Left ventricle myocardium superior (tissue), 1 donor: ENCODE measurements at regions not wholly inside any gene's neighbourhood (a gene's known extent, or its start where the extent isn't known, plus 50 kb on each side); places are given as distances from the start of the nearest gene placed in this dataset.

ENCODE experiments used
- ATAC-seq: fragments of 200-7000 bp; cut with Tn5 transposase; one replicate; pipeline ENCODE4 v1.9.1; 2020; ENCODE audit warnings: mild to moderate bottlenecking, moderate library complexity
- DNase-seq: peaks from one replicate; pipeline ENCODE4 v3.0.0-alpha.2; 2020
- intact Hi-C: fragments of 100-400 bp; cut with micrococcal nuclease; formaldehyde crosslinking; loops from one replicate; pipeline ENCODE4 v1.11.0; 2022
- donor health status: DM: no; HTN: yes; CAD: no; lungs with severe emphysema.

DNA sequence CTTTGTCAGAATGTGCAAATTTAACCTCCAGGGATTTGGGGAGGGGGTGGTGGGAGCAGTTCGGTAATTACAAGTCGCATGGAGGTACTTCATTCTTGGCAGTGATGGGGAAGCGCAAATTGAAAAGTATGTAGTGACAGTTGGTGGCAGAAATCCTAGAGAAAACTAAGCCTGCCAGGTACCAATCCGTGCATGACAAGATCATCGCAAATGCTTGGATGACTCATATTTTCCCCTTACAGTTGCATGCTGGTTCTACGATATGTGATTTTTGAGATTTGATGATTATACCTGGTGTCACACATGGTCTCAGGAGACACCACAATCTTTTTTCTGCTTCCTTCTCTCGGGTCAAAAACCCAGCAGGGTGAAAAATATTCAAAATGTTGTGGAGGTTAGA is 479.7 kb upstream of the ID2 start:
- intact Hi-C loops = no loop called here
- no peak for DNase-seq
- no peak for ATAC-seq

DNA sequence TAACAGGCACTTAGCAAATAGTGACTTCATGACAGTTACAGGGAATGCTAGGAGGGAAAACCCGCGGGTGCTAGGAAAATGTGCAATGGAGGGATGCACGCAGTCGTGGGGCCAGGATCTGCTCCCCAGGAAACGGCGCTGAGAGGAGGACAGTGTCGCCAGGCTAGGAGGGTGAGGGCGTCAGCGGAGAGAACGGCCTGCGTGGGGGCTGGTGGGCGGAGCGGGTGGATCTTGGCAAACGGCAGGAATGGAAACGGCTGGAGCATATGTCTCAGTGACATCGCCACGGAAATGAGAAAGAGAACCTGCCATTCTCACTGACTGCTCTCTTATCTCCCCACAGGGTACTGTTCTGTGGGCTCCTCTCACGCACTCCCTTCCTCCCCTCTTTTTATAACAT is 478.5 kb upstream of the ID2 start:
- intact Hi-C loops = no loop called here
- peak; percentile 55 for ATAC-seq
- DNase-seq = no peak

DNA sequence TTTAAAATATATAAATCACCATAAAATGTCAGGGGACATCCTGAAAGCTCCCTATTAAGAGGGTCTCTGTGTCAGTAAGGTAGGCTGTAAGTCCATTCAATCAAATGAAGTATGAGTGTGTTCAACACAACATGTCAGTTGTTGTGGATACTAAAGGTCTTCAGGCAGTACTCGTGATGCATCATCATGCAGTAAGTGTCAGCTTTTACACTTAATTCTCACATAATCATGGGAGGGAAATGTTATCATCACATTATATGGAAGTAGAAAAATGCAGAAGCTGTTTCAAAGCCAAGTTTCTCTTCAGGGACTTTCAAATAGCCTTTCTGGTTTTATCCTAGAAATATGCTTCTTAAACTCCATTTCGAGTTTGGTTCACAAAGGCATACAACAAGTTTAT is 477.1 kb upstream of the ID2 start:
- intact Hi-C loops = no loop called here
- ATAC-seq = no peak
- no peak for DNase-seq

DNA sequence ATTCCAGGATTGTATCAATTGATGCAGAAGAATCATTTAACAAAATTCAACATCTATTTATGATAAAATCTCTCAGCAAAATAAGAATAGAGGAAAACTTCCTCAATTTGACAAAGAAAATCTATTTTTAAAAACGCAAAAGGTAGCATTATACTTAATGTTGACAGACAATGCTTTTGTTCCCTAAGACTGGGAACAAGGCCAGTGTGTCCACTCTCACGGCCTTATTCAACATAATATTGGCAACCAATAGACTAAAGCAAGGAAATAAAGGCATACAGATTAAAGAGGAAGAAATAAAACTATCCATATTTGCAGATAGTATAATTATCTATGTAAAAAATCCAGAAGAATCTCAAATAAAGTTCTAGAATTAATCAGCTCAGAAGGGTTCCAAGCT is 472.4 kb upstream of the ID2 start:
- no peak for ATAC-seq

DNA sequence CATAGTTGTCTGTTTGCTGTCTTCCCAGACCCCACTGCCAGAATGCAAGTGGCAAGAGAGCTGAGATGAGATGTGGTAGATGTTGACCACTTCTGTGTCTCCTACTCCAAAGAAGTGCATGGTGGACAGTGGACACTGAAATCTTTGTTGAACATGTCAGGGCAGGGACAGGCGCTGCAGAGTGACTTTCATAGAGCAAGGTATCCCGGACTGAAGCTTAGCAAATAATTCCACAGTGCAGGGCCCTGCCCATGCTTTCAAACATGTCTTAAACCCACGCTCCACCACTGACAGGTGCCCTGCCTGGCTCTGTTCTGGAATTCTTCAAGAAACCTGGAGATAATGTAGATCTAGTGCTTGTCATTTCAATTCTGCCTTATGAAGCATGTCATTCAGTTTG is 470.5 kb upstream of the ID2 start:
- intact Hi-C loops = no loop called here
- no peak for ATAC-seq
- DNase-seq = no peak

More for the DNA sequence above, 472.4 kb upstream of the ID2 start:
- no peak for DNase-seq
- intact Hi-C loops = no loop called here

DNA sequence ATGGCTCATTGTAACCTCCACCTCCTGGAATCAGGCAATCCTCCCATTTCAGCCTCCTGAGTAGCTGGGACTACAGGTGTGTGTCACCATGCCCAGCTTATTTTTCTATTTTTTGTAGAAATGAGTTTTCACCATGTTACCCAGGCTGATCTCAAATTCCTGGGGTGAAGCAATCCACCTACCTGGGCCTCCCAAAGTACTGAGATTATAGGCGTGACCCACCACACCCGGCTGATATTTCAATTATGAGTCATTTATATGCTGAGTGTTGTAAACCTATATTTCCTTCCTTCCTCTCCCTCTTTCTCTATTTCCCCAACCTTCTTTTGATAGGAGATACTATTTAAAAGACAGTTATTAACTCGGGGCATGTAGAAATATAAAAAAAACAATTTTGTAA is 469.6 kb upstream of the ID2 start:
- ATAC-seq (no peak), DNase-seq (no peak)
- intact Hi-C loops = no loop called here

DNA sequence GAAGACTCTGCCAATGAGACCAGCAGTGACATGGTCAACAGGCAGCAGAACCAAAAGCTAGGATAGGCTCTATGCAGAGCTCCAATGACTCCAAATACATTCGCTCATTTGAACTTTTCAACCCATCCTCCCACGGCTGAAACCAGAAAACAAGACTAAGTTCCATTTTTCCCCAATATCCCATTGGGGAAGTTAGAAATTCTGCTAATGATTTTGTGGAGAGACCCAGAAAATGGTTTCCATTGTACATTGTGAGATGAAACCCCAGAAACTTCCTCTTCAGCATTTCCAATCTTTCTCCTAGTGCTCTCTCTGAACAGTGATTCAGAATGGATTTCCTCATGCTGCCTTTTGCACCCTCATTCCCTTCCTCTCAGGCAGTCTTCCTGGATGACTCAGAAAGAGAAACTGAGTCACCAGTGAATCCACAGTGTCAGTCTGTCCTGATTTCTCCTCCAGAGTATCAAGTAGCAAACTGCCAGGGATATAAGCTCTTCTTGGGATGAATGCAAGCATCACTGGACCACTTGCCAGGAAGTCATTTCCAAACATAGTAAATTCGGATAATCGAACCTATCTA is 467.7 kb upstream of the ID2 start:
- intact Hi-C loops = no loop called here
- ATAC-seq = no peak
- DNase-seq = no peak

DNA sequence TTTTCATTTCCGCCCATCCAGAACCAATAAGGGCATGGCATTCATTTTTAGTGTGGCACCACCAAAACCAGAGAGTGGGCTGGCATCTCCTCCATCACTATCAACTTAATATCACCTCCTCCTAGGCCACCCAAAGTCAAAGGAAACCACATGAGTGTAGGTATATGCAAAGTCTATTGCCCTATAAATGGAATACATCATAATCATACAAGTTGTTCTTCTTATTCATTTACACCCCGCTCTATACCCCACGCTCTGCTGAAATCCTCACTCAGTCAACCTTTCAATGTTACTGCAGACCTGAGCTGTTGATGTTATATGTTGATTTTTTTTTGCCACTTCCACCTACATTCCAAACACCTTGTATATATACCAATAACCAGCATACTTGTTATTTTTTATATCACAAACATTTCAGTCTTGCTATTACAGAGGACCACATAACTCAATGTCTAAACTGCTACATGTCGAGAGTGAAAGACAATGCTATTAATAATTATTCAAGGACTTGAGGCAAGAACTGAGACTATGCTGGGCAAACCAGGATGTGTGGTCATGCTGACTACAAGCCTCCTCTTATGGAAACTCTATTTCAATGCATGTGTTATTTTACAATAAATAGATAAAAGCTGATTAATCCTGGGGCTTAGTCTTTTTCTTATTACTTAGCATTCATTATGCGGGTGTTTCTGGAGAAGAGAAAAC is 466.5 kb upstream of the ID2 start:
- intact Hi-C loops = no loop called here
- no peak for DNase-seq

DNA sequence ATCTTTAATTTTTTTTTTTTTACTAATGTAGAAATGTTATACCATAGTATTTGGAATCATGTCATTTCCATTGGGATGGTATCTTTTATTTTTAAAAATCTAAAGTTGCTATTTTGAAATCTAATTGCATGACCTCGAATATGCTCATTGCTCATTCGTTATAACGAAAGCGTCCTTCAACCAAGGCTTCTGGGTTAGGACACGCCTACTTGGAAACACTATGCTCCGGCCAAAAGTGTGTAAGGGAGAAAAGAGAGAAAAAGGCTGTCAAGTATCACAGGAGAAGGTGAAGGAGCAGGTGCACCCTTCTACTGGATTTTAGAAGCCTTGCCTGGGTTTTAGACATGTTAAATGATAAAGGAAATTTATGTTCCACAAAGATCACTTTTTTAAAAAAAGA is 465.9 kb upstream of the ID2 start:
- intact Hi-C loops = no loop called here
- ATAC-seq (no peak), DNase-seq (no peak)

More for the DNA sequence above, 466.5 kb upstream of the ID2 start:
- ATAC-seq = no peak

DNA sequence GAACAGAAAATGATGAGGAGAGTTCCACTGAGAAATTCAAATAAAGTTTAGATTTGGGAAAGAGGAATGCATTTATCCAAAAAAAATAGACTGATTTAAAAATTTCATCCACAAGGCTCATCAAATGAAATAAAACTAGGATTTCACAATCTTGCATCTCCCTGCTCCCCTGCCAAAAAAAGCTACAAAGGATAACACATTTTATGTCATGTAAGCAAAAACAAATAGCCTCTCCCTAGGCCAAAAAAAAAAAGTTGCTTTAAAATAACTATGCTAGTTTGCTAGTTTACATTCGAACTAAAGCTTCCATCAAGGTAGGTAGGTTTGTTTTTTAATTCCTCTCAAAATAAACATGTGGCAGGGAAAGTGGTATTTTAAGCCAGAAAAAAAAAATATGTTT is 465.5 kb upstream of the ID2 start:
- DNase-seq (no peak), ATAC-seq (no peak)
- intact Hi-C loops = no loop called here

DNA sequence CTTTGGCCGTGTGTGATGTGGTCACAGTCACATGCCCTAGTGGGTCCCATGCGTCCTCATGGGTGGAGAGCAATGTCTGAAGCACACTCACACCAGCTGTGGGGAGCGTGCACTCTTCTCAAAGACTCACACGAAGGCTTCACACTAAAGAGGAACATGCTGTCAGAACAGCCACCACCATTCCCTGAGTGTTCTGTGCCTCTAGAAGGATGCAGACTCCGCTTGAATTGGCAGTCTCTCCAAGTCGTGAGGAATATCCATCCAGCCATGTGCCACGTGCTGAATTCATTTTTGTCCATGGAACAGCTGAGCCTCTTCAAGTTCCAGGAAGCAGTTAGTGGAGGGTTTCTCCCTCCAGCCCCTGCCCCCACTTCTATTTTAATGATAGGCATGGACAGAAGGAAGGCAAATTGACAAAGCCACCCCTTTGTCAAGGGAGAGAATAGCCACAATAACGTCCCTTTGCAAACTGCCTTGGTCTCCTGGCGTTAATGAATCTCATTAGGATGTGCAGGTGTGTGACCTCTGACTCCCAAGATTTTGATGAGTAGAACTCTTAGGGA is 464.3 kb upstream of the ID2 start:
- ATAC-seq (no peak), DNase-seq (no peak)
- intact Hi-C loops = no loop called here

DNA sequence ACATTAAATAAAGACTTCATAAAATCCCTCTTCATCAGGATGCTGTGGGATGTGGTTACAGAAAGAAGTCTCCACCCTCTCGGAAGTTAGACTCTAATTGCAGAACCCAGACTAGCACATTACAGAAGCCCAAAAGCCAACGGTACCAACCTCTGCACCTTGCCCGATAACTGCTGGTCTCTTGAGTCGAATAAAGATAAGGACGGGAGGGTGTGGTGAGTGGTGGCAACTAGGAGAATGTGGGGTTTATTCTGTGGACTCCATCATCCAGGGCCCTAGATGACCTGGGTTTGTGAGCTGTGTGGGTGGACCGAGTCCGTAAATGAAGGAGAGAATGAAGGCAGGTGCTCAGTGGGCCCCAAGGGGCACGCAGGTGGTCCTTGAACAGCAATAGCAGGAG is 462.8 kb upstream of the ID2 start:
- intact Hi-C loops = no loop called here
- no peak for ATAC-seq
- DNase-seq = no peak

DNA sequence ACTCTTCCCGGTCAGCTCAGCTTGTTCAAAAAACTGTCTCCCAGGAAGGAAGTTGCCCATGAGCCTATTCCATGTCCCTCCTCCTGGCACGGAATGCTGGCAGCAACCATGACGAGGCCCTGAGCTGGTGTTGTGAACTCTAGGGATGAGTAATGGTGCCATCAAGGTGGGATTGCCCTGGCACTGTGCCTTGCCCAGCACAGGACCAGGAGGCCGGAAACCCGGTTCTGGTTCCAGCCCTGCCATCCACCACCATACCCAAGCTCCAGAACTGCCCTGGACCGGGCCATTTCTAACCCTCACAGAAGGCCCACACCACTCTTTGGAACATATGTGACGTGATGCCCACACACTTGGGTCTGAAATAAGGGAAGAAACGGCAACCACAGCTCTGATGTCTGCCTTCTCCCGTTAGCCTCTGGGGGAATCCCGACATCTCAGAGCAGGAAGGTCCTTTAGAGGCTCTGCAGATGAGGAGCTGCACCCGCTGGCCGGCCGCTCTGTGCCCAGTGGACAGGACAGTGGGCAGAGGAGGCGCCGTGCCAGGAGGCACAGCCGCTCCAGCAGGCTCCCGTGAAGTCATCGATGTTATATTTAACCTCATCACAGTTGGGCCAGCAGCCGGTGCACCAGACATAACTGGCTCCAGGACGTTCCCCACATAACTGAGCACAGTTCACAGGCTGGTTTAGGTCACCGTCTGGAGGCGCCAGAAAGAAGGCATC is 462.1 kb upstream of the ID2 start:
- ATAC-seq = peak; percentile 98
- intact Hi-C loops = no loop called here
- DNase-seq = peak; percentile 85

DNA sequence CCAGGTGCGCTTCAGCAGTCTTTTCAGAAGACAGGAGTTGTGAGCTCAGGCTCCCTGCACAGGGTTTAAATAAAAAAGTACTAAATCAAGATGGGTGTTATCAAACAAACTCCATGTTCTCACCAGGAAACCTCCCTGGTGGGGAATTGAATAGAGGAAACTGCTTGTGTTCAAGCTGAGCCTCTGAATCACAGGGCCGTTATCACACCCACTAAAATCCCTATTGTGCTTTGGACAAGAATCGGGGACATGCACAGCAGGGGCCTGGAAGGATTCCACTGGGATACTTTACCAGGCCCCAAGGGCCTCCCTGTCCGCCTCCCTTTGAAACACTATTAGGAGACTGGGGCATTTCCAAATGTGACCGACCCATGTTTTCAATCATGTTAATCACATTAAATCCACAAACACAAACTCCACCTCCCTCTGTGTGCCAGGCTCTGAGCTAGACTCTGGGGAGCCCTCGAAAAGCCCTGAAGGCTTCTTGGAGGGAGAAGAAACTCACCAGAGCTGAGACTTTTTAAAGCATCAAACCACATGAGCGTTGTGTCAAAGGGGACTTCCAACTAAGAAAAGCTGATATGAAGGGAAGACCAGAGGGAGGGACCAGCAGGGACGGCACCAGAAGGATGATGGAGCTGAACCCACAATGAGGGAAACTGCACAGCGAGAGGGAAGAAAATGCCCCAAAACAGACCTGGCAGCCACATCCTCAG is 458.7 kb upstream of the ID2 start:
- DNase-seq = no peak
- no peak for ATAC-seq
- intact Hi-C loops = no loop called here

DNA sequence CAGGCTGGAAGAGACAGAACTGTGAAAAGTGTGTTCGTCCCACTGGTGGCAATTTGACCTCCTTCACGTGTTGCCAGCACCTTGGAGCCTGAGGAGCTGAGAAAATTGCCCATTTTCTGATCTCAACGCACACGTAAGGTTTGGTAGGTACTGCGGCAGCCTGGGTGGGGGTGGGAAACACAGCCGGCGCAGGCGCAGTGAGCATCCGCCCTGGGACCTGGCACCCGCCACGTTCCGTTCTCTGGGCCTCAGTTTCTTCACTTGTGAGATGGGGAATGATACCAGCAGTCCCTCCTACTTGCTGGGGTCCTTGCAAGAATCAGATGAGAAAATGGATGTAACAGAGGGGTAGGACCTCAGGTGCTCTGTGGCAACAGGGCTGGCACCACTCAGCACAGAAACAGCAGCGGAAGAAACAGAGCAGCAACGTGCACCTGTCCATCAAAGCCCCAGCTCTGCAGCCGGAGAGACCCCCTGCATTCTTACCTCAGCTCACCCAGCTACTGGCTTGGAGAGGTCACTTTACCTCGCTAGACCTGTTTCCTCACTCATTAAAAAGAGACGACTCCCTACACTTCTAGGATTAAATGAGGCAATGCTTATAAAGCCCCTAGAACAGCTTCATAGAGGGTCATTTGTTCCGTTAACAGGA is 458.0 kb upstream of the ID2 start:
- intact Hi-C loops = no loop called here
- ATAC-seq = no peak
- DNase-seq = no peak

DNA sequence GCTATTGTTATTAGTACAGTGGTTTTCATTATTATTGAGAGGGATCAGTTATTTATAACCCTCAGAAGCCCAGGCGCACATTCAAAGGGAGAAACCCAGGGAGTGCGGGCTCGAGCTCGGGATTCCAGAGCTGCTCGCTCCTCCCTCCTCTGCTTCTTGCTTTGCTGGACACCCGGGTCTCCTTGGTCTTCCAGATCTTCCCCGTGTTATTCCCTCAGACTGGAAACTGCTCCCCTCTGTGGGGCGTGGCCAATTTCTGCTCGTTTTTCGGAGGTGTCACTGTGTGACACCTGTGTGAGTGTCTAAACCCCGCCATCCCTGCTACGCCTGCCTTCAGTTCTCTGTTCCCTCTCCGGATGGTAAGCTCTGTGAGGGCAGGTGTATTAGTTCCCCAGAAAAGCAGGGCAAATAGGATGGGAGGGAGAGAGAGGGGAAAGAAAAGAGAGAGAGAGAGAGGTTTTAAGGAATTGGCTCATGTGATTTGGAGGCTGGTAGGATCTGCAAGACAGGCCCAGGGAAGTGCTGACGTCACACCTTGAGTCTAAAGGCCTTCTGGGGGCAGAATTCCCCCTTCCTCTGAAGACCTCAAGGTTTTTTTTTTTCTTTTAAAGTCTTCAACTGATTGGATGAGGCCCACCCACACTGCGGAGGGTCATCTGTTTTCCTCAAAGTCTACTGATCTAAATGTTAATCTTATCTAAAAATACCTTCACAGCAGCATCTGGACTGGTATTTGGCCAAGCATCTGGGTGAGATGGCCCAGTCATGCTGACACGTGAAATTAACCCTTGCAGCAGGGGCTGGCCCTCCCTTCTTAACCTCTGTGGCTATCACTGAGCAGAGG is 457.3 kb upstream of the ID2 start:
- DNase-seq (no peak), ATAC-seq (no peak)
- intact Hi-C loops = no loop called here

DNA sequence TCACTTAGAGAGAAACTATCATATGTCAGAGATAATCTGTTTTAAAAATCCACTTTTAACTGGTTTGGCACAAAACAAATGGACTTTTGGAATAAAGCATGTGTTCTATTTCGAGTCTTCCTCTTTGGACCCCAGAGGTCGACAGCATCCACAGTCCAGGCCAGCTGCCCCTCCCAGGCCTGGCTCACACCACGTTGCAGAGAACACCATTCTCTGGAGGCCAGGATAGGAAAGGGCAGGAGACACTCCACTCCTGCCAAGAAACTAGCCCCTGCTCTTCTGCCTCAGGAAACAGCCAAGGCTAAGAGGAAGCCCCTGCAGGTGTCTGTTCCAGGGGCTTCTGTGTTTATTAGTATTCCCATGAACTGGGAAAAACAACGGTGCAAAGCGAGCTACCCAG is 456.6 kb upstream of the ID2 start:
- intact Hi-C loops = no loop called here
- DNase-seq (peak; percentile 67), ATAC-seq (peak; percentile 75)

DNA sequence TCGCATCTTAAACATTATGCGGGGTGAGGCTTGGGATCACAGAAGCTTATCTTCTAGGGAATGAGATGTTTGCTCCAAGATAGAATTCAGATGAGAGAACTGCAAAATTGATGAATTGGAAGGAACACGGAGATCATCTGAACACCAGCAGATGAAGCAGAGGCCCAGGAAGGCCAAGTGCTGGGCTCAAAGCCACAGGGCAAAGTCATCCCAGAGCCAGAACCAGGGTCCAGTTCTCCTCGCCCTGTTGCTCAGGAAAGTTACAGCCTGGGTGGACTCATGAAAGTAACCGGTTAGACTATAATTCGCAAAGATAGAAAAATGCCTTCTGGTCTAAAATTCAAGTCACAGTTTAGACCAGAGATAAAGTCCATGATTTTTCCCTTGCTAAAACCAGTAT is 456.1 kb upstream of the ID2 start:
- intact Hi-C loops = no loop called here
- ATAC-seq (no peak), DNase-seq (no peak)
